CD4-positive, CD25-positive, alpha-beta regulatory T cell (primary cell): ENCODE measurements at regions not wholly inside any gene's neighbourhood (a gene's known extent, or its start where the extent isn't known, plus 50 kb on each side); places are given as distances from the start of the nearest gene placed in this dataset.

Source experiments
- ATAC-seq, 2 donors: fragments of 150-1000 bp; cut with Tn5 transposase; one replicate each; pipeline ENCODE4 v1.10.0; 2021; ENCODE audit warnings: low read depth in 2 of 2, moderate number of reproducible peaks in 2 of 2, moderate library complexity in 1 of 2
- DNase-seq, 3 donors: peaks; one replicate each; pipeline versions ENCODE4 v3.0.0 to v3.0.0-alpha.2; 2012 to 2022; ENCODE audit warnings: mixed read lengths in 1 of 3
- H3K27ac ChIP-seq: one replicate; pipeline ENCODE4 v1.7.0; 2013; ENCODE audit warnings: mild to moderate bottlenecking, low read length; ENCODE audit not compliant: insufficient read depth, poor library complexity, severe bottlenecking
- H3K27me3 ChIP-seq: one replicate; pipeline ENCODE4 v1.7.0; 2013; ENCODE audit warnings: low read length; ENCODE audit not compliant: control insufficient read depth, insufficient read depth
- H3K36me3 ChIP-seq: one replicate; pipeline ENCODE4 v1.7.0; 2013; ENCODE audit warnings: mild to moderate bottlenecking, low read length, moderate library complexity; ENCODE audit not compliant: control insufficient read depth, insufficient read depth
- H3K4me1 ChIP-seq: 2 replicates; pipeline ENCODE4 v1.7.0; 2013; ENCODE audit warnings: mild to moderate bottlenecking, low read length; ENCODE audit not compliant: insufficient read depth, control insufficient read depth, poor library complexity, severe bottlenecking
- H3K4me3 ChIP-seq: one replicate; pipeline ENCODE4 v1.7.0; 2013; ENCODE audit warnings: low read depth, mild to moderate bottlenecking, low read length, moderate library complexity
- H3K9me3 ChIP-seq, 2 experiments: 1 replicate in 1 of 2; 2 replicates in 1 of 2; pipeline ENCODE4 v1.7.0; 2013; ENCODE audit warnings: low read length in 2 of 2, mild to moderate bottlenecking in 1 of 2, moderate library complexity in 1 of 2; ENCODE audit not compliant: control insufficient read depth in 2 of 2
- H3K27ac Mint-ChIP-seq, 3 donors: one replicate each; pipeline ENCODE4 v1.8.0; 2020 to 2022; ENCODE audit warnings: mild to moderate bottlenecking in 3 of 3, mixed read lengths in 3 of 3, moderate library complexity in 2 of 3
- H3K27me3 Mint-ChIP-seq: one replicate; pipeline ENCODE4 v1.8.0; 2022; ENCODE audit warnings: mild to moderate bottlenecking, mixed read lengths
- H3K36me3 Mint-ChIP-seq: one replicate; pipeline ENCODE4 v1.8.0; 2020; ENCODE audit warnings: mixed read lengths
- H3K4me1 Mint-ChIP-seq, 4 donors: one replicate each; pipeline ENCODE4 v1.8.0; 2020 to 2022; ENCODE audit warnings: mixed read lengths in 4 of 4, mild to moderate bottlenecking in 1 of 4
- H3K4me3 Mint-ChIP-seq, 4 donors: one replicate each; pipeline ENCODE4 v1.8.0; 2020 to 2022; ENCODE audit warnings: mild to moderate bottlenecking in 4 of 4, mixed read lengths in 4 of 4, moderate library complexity in 3 of 4
- H3K9me3 Mint-ChIP-seq, 7 donors: one replicate each; pipeline ENCODE4 v1.8.0; 2020 to 2022; ENCODE audit warnings: mixed read lengths in 7 of 7, mild to moderate bottlenecking in 3 of 7, moderate library complexity in 2 of 7

GRCh38 chr5:61623401-61624069, 291.5 kb downstream of the ZSWIM6 start:
- H3K4me1 Mint-ChIP-seq = peaks cover 0 to 7% (median 0%) of the 10 kb centered on the region in 4 donors
- H3K27ac Mint-ChIP-seq = no peak overlapping the region
- no peaks in the 10 kb centered on the region for H3K36me3 ChIP-seq
- H3K27ac ChIP-seq = no peak overlapping the region
- H3K36me3 Mint-ChIP-seq = no peaks in the 10 kb centered on the region
- DNase-seq = no peak
- H3K27me3 Mint-ChIP-seq = peaks cover 54% of the 10 kb centered on the region
- peaks cover 7% of the 10 kb centered on the region for H3K4me1 ChIP-seq
- H3K4me3 Mint-ChIP-seq = no peak overlapping the region
- H3K9me3 ChIP-seq = no peaks in the 10 kb centered on the region
- H3K27me3 ChIP-seq = peaks cover 22% of the 10 kb centered on the region
- H3K9me3 Mint-ChIP-seq = no peaks in the 10 kb centered on the region
- no peak overlapping the region for H3K4me3 ChIP-seq
- ATAC-seq = no peak

GRCh38 chr5:61624553-61625136, 292.6 kb downstream of the ZSWIM6 start:
- H3K4me3 Mint-ChIP-seq = peak overlapping the region in 3 of 4 donors; percentile 61 to 67 (median 63)
- H3K36me3 ChIP-seq = no peaks in the 10 kb centered on the region
- H3K9me3 Mint-ChIP-seq = peaks cover 0 to 3% (median 0%) of the 10 kb centered on the region in 7 donors
- no peaks in the 10 kb centered on the region for H3K9me3 ChIP-seq
- peaks cover 0 to 7% (median 0%) of the 10 kb centered on the region in 4 donors for H3K4me1 Mint-ChIP-seq
- DNase-seq (no peak), ATAC-seq (no peak)
- H3K36me3 Mint-ChIP-seq = no peaks in the 10 kb centered on the region
- H3K27me3 ChIP-seq = peaks cover 22% of the 10 kb centered on the region
- H3K4me3 ChIP-seq = no peak overlapping the region
- H3K27ac Mint-ChIP-seq = no peak overlapping the region
- peaks cover 7% of the 10 kb centered on the region for H3K4me1 ChIP-seq
- H3K27me3 Mint-ChIP-seq = peaks cover 58% of the 10 kb centered on the region
- no peak overlapping the region for H3K27ac ChIP-seq

- Histone ChIP-seq H3K36me3 (no peaks in the 10 kb centered on the region), H3K4me3 (no peak overlapping the region), H3K27ac (no peak overlapping the region), H3K27me3 (peaks cover 22% of the 10 kb centered on the region), H3K4me1 (peaks cover 7% of the 10 kb centered on the region), H3K9me3 (no peaks in the 10 kb centered on the region)
- ATAC-seq = no peak
- H3K36me3 Mint-ChIP-seq = no peaks in the 10 kb centered on the region
- peaks cover 0 to 7% (median 0%) of the 10 kb centered on the region in 4 donors for H3K4me1 Mint-ChIP-seq
- H3K4me3 Mint-ChIP-seq = peak overlapping the region in 3 of 4 donors; percentile 61 to 67 (median 63)
- H3K27me3 Mint-ChIP-seq = peaks cover 61% of the 10 kb centered on the region
- peaks cover 0 to 7% (median 0%) of the 10 kb centered on the region in 7 donors for H3K9me3 Mint-ChIP-seq
- H3K27ac Mint-ChIP-seq = no peak overlapping the region
- DNase-seq = no peak
These were observed 293.1 kb downstream of the ZSWIM6 start for GRCh38 chr5:61625137-61625561.

GRCh38 chr5:61625681-61626621, 293.9 kb downstream of the ZSWIM6 start:
- Histone ChIP-seq H3K27ac (no peak overlapping the region), H3K27me3 (peaks cover 22% of the 10 kb centered on the region), H3K4me3 (no peak overlapping the region), H3K4me1 (peaks cover 7% of the 10 kb centered on the region), H3K9me3 (no peaks in the 10 kb centered on the region), H3K36me3 (no peaks in the 10 kb centered on the region)
- Mint-ChIP-seq H3K9me3 (peaks cover 0 to 7% (median 0%) of the 10 kb centered on the region in 7 donors), H3K4me3 (peak overlapping the region in 2 of 4 donors; percentile 63 to 65), H3K27me3 (peaks cover 61% of the 10 kb centered on the region), H3K36me3 (no peaks in the 10 kb centered on the region), H3K27ac (no peak overlapping the region), H3K4me1 (peaks cover 0 to 7% (median 0%) of the 10 kb centered on the region in 4 donors)
- ATAC-seq (peak in 1 of 2 donors; percentile 45), DNase-seq (peak in 1 of 3 donors; percentile 29)

- H3K27ac Mint-ChIP-seq = no peak overlapping the region
- no peaks in the 10 kb centered on the region for H3K36me3 Mint-ChIP-seq
- Histone ChIP-seq H3K4me1 (peaks cover 7% of the 10 kb centered on the region), H3K27me3 (peaks cover 22% of the 10 kb centered on the region), H3K4me3 (no peak overlapping the region), H3K9me3 (no peaks in the 10 kb centered on the region), H3K36me3 (no peaks in the 10 kb centered on the region), H3K27ac (no peak overlapping the region)
- H3K4me1 Mint-ChIP-seq = peaks cover 0 to 7% (median 0%) of the 10 kb centered on the region in 4 donors
- H3K9me3 Mint-ChIP-seq = peaks cover 0 to 7% (median 0%) of the 10 kb centered on the region in 7 donors
- peak overlapping the region in 3 of 4 donors; percentile 31 to 61 (median 34) for H3K4me3 Mint-ChIP-seq
- no peak for DNase-seq
- ATAC-seq = no peak
- peaks cover 61% of the 10 kb centered on the region for H3K27me3 Mint-ChIP-seq
These were observed 294.7 kb downstream of the ZSWIM6 start for GRCh38 chr5:61626639-61627282.

- Mint-ChIP-seq H3K27ac (no peak overlapping the region), H3K27me3 (peaks cover 55% of the 10 kb centered on the region), H3K4me3 (peak overlapping the region in 1 of 4 donors; percentile 30), H3K36me3 (no peaks in the 10 kb centered on the region), H3K9me3 (peaks cover 0 to 7% (median 0%) of the 10 kb centered on the region in 7 donors), H3K4me1 (peaks cover 0 to 7% (median 0%) of the 10 kb centered on the region in 4 donors)
- peaks cover 7% of the 10 kb centered on the region for H3K4me1 ChIP-seq
- DNase-seq (no peak), ATAC-seq (no peak)
- H3K4me3 ChIP-seq = no peak overlapping the region
- H3K27ac ChIP-seq = no peak overlapping the region
- H3K9me3 ChIP-seq = no peaks in the 10 kb centered on the region
- H3K36me3 ChIP-seq = no peaks in the 10 kb centered on the region
- H3K27me3 ChIP-seq = peaks cover 17% of the 10 kb centered on the region
These were observed 295.5 kb downstream of the ZSWIM6 start for GRCh38 chr5:61627531-61627930.

- DNase-seq (no peak), ATAC-seq (no peak)
- H3K27ac Mint-ChIP-seq = no peak overlapping the region
- H3K27me3 Mint-ChIP-seq = peaks cover 36% of the 10 kb centered on the region
- Histone ChIP-seq H3K4me1 (peaks cover under 1% of the 10 kb centered on the region), H3K9me3 (no peaks in the 10 kb centered on the region), H3K4me3 (no peak overlapping the region), H3K36me3 (no peaks in the 10 kb centered on the region), H3K27me3 (peaks cover 7% of the 10 kb centered on the region), H3K27ac (no peak overlapping the region)
- H3K36me3 Mint-ChIP-seq = no peaks in the 10 kb centered on the region
- peaks cover 0 to 7% (median 0%) of the 10 kb centered on the region in 7 donors for H3K9me3 Mint-ChIP-seq
- H3K4me3 Mint-ChIP-seq = no peak overlapping the region
- H3K4me1 Mint-ChIP-seq = peaks cover 0 to 7% (median 0%) of the 10 kb centered on the region in 4 donors
These were observed 298.9 kb downstream of the ZSWIM6 start for GRCh38 chr5:61630908-61631307.
